HCT116 (cell line): ENCODE measurements at regions not wholly inside any gene's neighbourhood (a gene's known extent, or its start where the extent isn't known, plus 50 kb on each side); places are given as distances from the start of the nearest gene placed in this dataset.
"Not testable (repeated sequence)": the region's sequence is repeated elsewhere in the genome, so short reads cannot be mapped to it uniquely, and the experiment has no call there.

ENCODE experiments used
- ATAC-seq: fragments of 200-7000 bp; cut with Tn5 transposase; 2 replicates; pipeline ENCODE4 v1.9.1; 2020; ENCODE audit warnings: mild to moderate bottlenecking, moderate library complexity
- BruUV-seq: library from RNA; stranded (reverse); fragments of 400-500 nt; replicated peaks from 2 replicates; lab custom pipeline; 2021; lab: Mats Ljungman, UMichigan
- CTCF ChIA-PET: fragments of 300-600 bp; sonication (Branson Sonifier 250); formaldehyde crosslinking; loops from one replicate; lab custom pipeline; 2021; ENCODE audit warnings: antibody characterized with exemption; lab: Charles Lee
- POLR2A ChIA-PET: fragments of 300-600, 350-600 bp; sonication (Branson Sonifier 250); formaldehyde crosslinking; loops from one replicate; lab custom pipeline; 2021; ENCODE audit warnings: antibody characterized with exemption; lab: Charles Lee
- RAD21 ChIA-PET, 2 experiments: fragments of 300-600 bp; sonication (Branson Sonifier 250); formaldehyde crosslinking; loops; one replicate each; lab custom pipeline; 2023; ENCODE audit warnings: low total read pairs in 2 of 2; ENCODE audit not compliant: uncharacterized antibody in 2 of 2, unreplicated experiment in 2 of 2, low non-redundant PET in 1 of 2; lab: Charles Lee
- DNase-seq: peaks from one replicate; pipeline ENCODE4 v3.0.0-alpha.2; 2010; ENCODE audit warnings: low read depth, low spot score
- H2AFZ ChIP-seq: fragments of 200-600 bp; shearing (Covaris generic), sonication (generic); 2 replicates; pipeline ENCODE4 v1.6.1; 2017; ENCODE audit warnings: low read depth, mixed run types, mixed read lengths, antibody characterized with exemption, low read length; ENCODE audit not compliant: poor library complexity, severe bottlenecking
- H3K27ac ChIP-seq: 2 replicates; pipeline ENCODE4 v1.5.1; 2012; ENCODE audit warnings: low read depth, low read length
- H3K27me3 ChIP-seq: fragments of 200-600 bp; sonication (generic); 2 replicates; pipeline ENCODE4 v1.6.1; 2016; ENCODE audit warnings: mixed run types, low read length, mixed read lengths; ENCODE audit not compliant: insufficient read depth
- H3K36me3 ChIP-seq, 2 experiments: fragments of 200-500 bp in 1 of 2; fragments of 200-600 bp in 1 of 2; sonication (Bioruptor generic) in 1 of 2; sonication (generic) in 1 of 2; 2 replicates each; pipeline versions ENCODE4 v1.5.1 to v1.6.1; 2014 to 2016; ENCODE audit warnings: low read length in 2 of 2, inconsistent platforms in 1 of 2, mixed read lengths in 1 of 2, mixed run types in 1 of 2; ENCODE audit not compliant: insufficient read depth in 2 of 2, control insufficient read depth in 1 of 2
- H3K4me1 ChIP-seq, 2 experiments: fragments of 200-600 bp in 1 of 2; sonication (generic) in 1 of 2; 2 replicates each; pipeline versions ENCODE4 v1.5.1 to v1.6.1; 2012 to 2017; ENCODE audit warnings: low read length in 2 of 2, inconsistent platforms in 1 of 2, mild to moderate bottlenecking in 1 of 2, mixed read lengths in 1 of 2, mixed run types in 1 of 2, moderate library complexity in 1 of 2; ENCODE audit not compliant: insufficient read depth in 2 of 2, control insufficient read depth in 1 of 2
- H3K4me2 ChIP-seq: fragments of 200-600 bp; sonication (generic); 2 replicates; pipeline ENCODE4 v1.6.1; 2017; ENCODE audit warnings: mixed run types, low read length, mixed read lengths
- H3K4me3 ChIP-seq, 2 experiments: fragments of 200-600 bp in 1 of 2; sonication (generic) in 1 of 2; replicated peaks in 1 of 2; 2 replicates each; pipeline ENCODE4 v1.5.1; 2011 to 2016; ENCODE audit warnings: low read length in 2 of 2, control low read depth in 1 of 2, low read depth in 1 of 2, mild to moderate bottlenecking in 1 of 2, mixed read lengths in 1 of 2, mixed run types in 1 of 2
- H3K79me2 ChIP-seq: fragments of 200-600 bp; sonication (generic); 2 replicates; pipeline ENCODE4 v1.6.1; 2017; ENCODE audit warnings: mild to moderate bottlenecking, mixed run types, low read length, moderate library complexity, mixed read lengths; ENCODE audit not compliant: insufficient read depth
- H3K9ac ChIP-seq: fragments of 200-600 bp; sonication (generic); 2 replicates; pipeline ENCODE4 v1.6.1; 2016; ENCODE audit warnings: low read length, mixed read lengths
- H3K9me2 ChIP-seq: fragments of 200-600 bp; sonication (generic), shearing (Covaris generic); 2 replicates; pipeline ENCODE4 v1.6.1; 2017; ENCODE audit warnings: mixed run types, mild to moderate bottlenecking, moderate library complexity; ENCODE audit not compliant: insufficient read depth
- H3K9me3 ChIP-seq, 2 experiments: fragments of 200-500 bp in 1 of 2; fragments of 200-600 bp in 1 of 2; sonication (Bioruptor generic) in 1 of 2; sonication (generic) in 1 of 2; 2 replicates each; pipeline ENCODE4 v1.6.1; 2014 to 2017; ENCODE audit warnings: low read length in 2 of 2, mixed read lengths in 2 of 2, inconsistent platforms in 1 of 2, low read depth in 1 of 2, mild to moderate bottlenecking in 1 of 2, mixed run types in 1 of 2, moderate library complexity in 1 of 2; ENCODE audit not compliant: control insufficient read depth in 1 of 2, insufficient read depth in 1 of 2
- H4K20me1 ChIP-seq: fragments of 200-600 bp; sonication (generic), shearing (Covaris generic); 2 replicates; pipeline ENCODE4 v1.6.1; 2017; ENCODE audit warnings: mixed run types, mild to moderate bottlenecking, moderate library complexity; ENCODE audit not compliant: insufficient read depth
- intact Hi-C: fragments of 100-400 bp; cut with micrococcal nuclease; formaldehyde crosslinking; loops from 2 replicates; pipeline ENCODE4 v1.10.0; 2022

DNA sequence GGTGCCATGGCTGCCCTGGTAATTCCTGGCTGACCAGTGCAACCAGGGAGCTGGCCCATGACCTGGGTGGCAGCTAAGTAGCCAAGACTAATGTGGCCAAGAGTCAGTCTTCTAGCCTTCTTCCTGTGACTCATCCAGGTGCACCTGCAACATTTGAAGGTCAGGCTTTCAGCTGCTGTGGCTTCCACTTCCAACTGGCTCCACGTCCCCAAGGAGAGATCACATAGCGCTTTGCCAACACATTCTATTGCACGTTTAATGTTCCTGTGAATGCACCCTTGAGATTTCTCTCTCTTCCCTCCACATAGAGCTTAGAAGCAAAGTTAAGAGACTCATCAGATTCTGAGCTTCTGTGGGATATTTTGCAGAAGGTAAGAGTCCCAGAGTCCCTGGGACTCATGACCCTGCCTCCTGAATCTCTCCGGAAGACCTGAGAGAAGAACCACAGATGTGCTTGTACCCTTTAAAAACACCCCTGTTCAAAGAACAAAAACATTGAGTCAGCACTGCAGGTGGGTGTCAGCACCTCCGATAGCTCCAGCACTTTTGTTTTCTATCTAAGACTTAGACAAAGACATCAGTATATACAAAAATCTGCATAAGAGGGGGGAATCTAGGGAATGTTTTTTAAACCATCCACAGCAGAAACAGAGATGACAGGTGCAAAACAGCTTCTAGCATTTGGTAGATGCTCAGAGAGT is 88.5 kb upstream of the DRD5 start:
- BruUV-seq = not testable (repeated sequence)
- CTCF ChIA-PET = interaction anchor here (0.9 kb wide), 1 partner anchor 161 kb away, joined by 3 read pairs; no protein-coding TSS in a partner anchor

DNA sequence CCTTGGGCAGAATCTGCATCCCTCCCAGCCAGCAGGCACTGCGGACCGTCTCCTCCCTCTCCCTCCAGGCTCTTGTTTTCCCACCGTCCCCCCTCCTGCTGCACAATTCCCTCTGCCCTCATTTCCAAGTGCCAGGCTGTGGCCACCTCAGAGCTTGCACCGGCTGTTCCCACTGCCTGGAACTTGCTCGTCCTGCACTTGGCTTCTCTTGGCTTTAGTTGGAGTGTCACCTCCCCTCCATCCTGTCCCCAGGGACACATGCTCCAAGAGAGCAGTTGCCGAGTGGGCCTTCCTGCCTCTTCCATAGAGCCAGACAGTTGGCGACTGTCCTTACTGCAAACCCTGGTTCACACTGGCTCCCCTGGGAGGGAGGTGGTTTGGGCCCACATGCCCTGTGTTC is 87.0 kb upstream of the DRD5 start:
- H3K27me3 ChIP-seq, H3K27ac ChIP-seq, H3K9me3 ChIP-seq, H3K79me2 ChIP-seq, H3K9me2 ChIP-seq, DNase-seq, RAD21 ChIA-PET, BruUV-seq, CTCF ChIA-PET, POLR2A ChIA-PET, H3K36me3 ChIP-seq, H3K9ac ChIP-seq, H3K4me2 ChIP-seq, ATAC-seq, H4K20me1 ChIP-seq, intact Hi-C loops, H3K4me3 ChIP-seq, H2AFZ ChIP-seq: not testable (repeated sequence)
- peaks cover 3 to 17% of the 10 kb centered on the region in 2 experiments; a peak in 3 of 4 replicates for H3K4me1 ChIP-seq

More for the DNA sequence above, 88.5 kb upstream of the DRD5 start:
- H3K27me3 ChIP-seq, RAD21 ChIA-PET, H3K9ac ChIP-seq, H3K4me2 ChIP-seq, intact Hi-C loops, ATAC-seq, DNase-seq, H3K9me2 ChIP-seq, POLR2A ChIA-PET, H3K9me3 ChIP-seq, H3K79me2 ChIP-seq, H3K4me3 ChIP-seq, H3K27ac ChIP-seq, H4K20me1 ChIP-seq, H3K36me3 ChIP-seq, H2AFZ ChIP-seq: not testable (repeated sequence)
- peaks cover 3 to 17% of the 10 kb centered on the region in 2 experiments; a peak in 3 of 4 replicates for H3K4me1 ChIP-seq
